HG02571 (cell line): ENCODE measurements at regions not wholly inside any gene's neighbourhood (a gene's known extent, or its start where the extent isn't known, plus 50 kb on each side); places are given as distances from the start of the nearest gene placed in this dataset.
"Not testable (repeated sequence)": the region's sequence is repeated elsewhere in the genome, so short reads cannot be mapped to it uniquely, and the experiment has no call there.

Source experiments
- ATAC-seq: cut with Tn5 transposase; IDR thresholded peaks from one replicate; pipeline ENCODE4 v1.9.1; 2021; ENCODE audit warnings: mild to moderate bottlenecking, moderate library complexity; ENCODE audit not compliant: unreplicated experiment

- ATAC-seq = no peak
Observed at GRCh38 chr12:131634037-131634436, 76.9 kb upstream of the SFSWAP start.

- not testable (repeated sequence) for ATAC-seq
Observed at GRCh38 chr12:131635012-131635411, 75.9 kb upstream of the SFSWAP start.

- ATAC-seq = no peak
Observed at GRCh38 chr12:131635491-131636122, 75.3 kb upstream of the SFSWAP start.

GRCh38 chr12:131636266-131636665, 74.6 kb upstream of the SFSWAP start:
- no peak for ATAC-seq

- ATAC-seq = no peak
Observed at GRCh38 chr12:131636940-131637750, 73.7 kb upstream of the SFSWAP start.

- no peak for ATAC-seq
Observed at GRCh38 chr12:131637986-131638385, 72.9 kb upstream of the SFSWAP start.

GRCh38 chr12:131639270-131639940, 71.5 kb upstream of the SFSWAP start:
- ATAC-seq = no peak

- ATAC-seq = no peak
Observed at GRCh38 chr12:131640525-131640924, 70.4 kb upstream of the SFSWAP start.

- no peak for ATAC-seq
Observed at GRCh38 chr12:131641315-131641714, 69.6 kb upstream of the SFSWAP start.

GRCh38 chr12:131642101-131642540, 68.8 kb upstream of the SFSWAP start:
- ATAC-seq = no peak

- ATAC-seq = no peak
Observed at GRCh38 chr12:131642771-131643170, 68.1 kb upstream of the SFSWAP start.

GRCh38 chr12:131643631-131644452, 67.0 kb upstream of the SFSWAP start:
- ATAC-seq = no peak

- no peak for ATAC-seq
Observed at GRCh38 chr12:131644481-131644880, 66.4 kb upstream of the SFSWAP start.

- ATAC-seq = not testable (repeated sequence)
Observed at GRCh38 chr12:131644917-131645316, 66.0 kb upstream of the SFSWAP start.

- not testable (repeated sequence) for ATAC-seq
Observed at GRCh38 chr12:131645557-131645956, 65.3 kb upstream of the SFSWAP start.

GRCh38 chr12:131646444-131646843, 64.4 kb upstream of the SFSWAP start:
- not testable (repeated sequence) for ATAC-seq

GRCh38 chr12:131647667-131648066, 63.2 kb upstream of the SFSWAP start:
- ATAC-seq = no peak

- ATAC-seq = not testable (repeated sequence)
Observed at GRCh38 chr12:131655469-131656174, 55.3 kb upstream of the SFSWAP start.

- not testable (repeated sequence) for ATAC-seq
Observed at GRCh38 chr12:131656796-131657195, 54.1 kb upstream of the SFSWAP start.

GRCh38 chr12:131658605-131659004, 52.3 kb upstream of the SFSWAP start:
- not testable (repeated sequence) for ATAC-seq
